HFFc6 (cell line): ENCODE measurements at regions not wholly inside any gene's neighbourhood (a gene's known extent, or its start where the extent isn't known, plus 50 kb on each side); places are given as distances from the start of the nearest gene placed in this dataset.

Source experiments
- DNase-seq: peaks from one replicate; pipeline ENCODE4 v3.0.0-alpha.2; 2018
- H3K27ac Mint-ChIP-seq: 2 replicates; pipeline ENCODE4 v1.8.0; 2020; ENCODE audit warnings: mild to moderate bottlenecking, mixed read lengths
- H3K27me3 Mint-ChIP-seq: 2 replicates; pipeline ENCODE4 v1.8.0; 2021; ENCODE audit warnings: mild to moderate bottlenecking, moderate library complexity, mixed read lengths; ENCODE audit not compliant: insufficient read depth
- H3K36me3 Mint-ChIP-seq: 2 replicates; pipeline ENCODE4 v1.8.0; 2021; ENCODE audit warnings: low read depth, mixed read lengths
- H3K4me1 Mint-ChIP-seq: 2 replicates; pipeline ENCODE4 v1.8.0; 2020; ENCODE audit warnings: low read depth, mixed read lengths
- H3K4me3 Mint-ChIP-seq: 2 replicates; pipeline ENCODE4 v1.8.0; 2020; ENCODE audit warnings: mild to moderate bottlenecking, moderate library complexity, mixed read lengths
- H3K9me3 Mint-ChIP-seq: 2 replicates; pipeline ENCODE4 v1.8.0; 2020; ENCODE audit warnings: mild to moderate bottlenecking, mixed read lengths
- TF ChIP-seq, protein P1 (sequence below): fragments of 200-600 bp; sonication (generic); IDR thresholded peaks from 2 replicates; pipeline ENCODE4 v1.5.0; 2021; ENCODE audit warnings: antibody characterized with exemption, mild to moderate bottlenecking

DNA sequence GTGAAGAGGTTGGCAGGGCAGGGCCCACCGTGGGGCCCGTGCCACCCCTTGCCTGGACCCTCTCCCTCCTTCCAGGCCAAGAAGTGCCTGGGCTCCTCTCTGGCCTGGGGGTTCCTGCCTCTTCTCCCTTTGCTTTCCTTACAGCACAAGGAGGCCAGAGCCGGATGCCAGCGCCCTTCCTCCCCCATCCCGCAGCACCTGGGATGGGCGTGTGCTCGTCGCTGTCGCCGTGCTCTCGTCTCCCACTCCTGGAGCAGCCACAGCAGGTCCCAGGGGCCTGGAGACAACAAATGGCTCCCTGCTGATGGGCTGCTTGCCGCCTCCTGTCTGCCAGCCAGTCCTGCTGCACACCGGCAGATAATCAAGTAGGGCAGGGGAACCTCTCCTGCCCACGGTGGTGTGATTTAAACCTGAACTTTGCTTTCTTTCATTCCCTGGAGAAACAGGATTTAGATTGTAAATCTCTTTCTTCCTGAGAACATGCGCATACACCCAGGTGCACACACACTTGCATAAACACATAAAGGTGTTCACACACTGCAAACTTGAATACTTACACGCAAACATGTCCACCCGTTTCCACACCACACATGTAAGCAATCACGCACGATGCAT is 50.8 kb upstream of the POU3F1 start:
- Mint-ChIP-seq H3K4me1 (no peaks in the 10 kb centered on the region), H3K9me3 (no peaks in the 10 kb centered on the region), H3K4me3 (no peak overlapping the region), H3K36me3 (no peaks in the 10 kb centered on the region), H3K27ac (no peak overlapping the region), H3K27me3 (peaks cover 25% of the 10 kb centered on the region)
- TF ChIP-seq, protein P1, sequence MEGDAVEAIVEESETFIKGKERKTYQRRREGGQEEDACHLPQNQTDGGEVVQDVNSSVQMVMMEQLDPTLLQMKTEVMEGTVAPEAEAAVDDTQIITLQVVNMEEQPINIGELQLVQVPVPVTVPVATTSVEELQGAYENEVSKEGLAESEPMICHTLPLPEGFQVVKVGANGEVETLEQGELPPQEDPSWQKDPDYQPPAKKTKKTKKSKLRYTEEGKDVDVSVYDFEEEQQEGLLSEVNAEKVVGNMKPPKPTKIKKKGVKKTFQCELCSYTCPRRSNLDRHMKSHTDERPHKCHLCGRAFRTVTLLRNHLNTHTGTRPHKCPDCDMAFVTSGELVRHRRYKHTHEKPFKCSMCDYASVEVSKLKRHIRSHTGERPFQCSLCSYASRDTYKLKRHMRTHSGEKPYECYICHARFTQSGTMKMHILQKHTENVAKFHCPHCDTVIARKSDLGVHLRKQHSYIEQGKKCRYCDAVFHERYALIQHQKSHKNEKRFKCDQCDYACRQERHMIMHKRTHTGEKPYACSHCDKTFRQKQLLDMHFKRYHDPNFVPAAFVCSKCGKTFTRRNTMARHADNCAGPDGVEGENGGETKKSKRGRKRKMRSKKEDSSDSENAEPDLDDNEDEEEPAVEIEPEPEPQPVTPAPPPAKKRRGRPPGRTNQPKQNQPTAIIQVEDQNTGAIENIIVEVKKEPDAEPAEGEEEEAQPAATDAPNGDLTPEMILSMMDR, result no peak
- DNase-seq, result no peak
